Liver (tissue), 7 donors: ENCODE measurements at regions not wholly inside any gene's neighbourhood (a gene's known extent, or its start where the extent isn't known, plus 50 kb on each side); places are given as distances from the start of the nearest gene placed in this dataset.

Experiments used
- DNase-seq: peaks from one replicate; pipeline ENCODE4 v3.0.0-alpha.2; 2017; ENCODE audit warnings: low spot score
- H3K27ac ChIP-seq, 2 donors: one replicate each; pipeline ENCODE4 v1.7.0; 2013; ENCODE audit warnings: inconsistent platforms in 2 of 2, low read length in 2 of 2, control low read depth in 1 of 2, low read depth in 1 of 2, mild to moderate bottlenecking in 1 of 2
- H3K27me3 ChIP-seq, 4 donors: one replicate each; pipeline versions ENCODE4 v1.6.1 to v1.7.0; 2013; ENCODE audit warnings: low read length in 3 of 4, inconsistent platforms in 1 of 4, mild to moderate bottlenecking in 1 of 4, moderate library complexity in 1 of 4; ENCODE audit not compliant: control insufficient read depth in 4 of 4, insufficient read depth in 4 of 4
- H3K36me3 ChIP-seq, 4 donors: one replicate each; pipeline versions ENCODE4 v1.6.1 to v1.7.0; 2013; ENCODE audit warnings: low read length in 3 of 4, mild to moderate bottlenecking in 3 of 4, low read depth in 1 of 4, moderate library complexity in 1 of 4; ENCODE audit not compliant: control insufficient read depth in 4 of 4, insufficient read depth in 3 of 4
- H3K4me1 ChIP-seq, 4 donors: one replicate each; pipeline versions ENCODE4 v1.6.1 to v1.7.0; 2013; ENCODE audit warnings: low read length in 3 of 4, mild to moderate bottlenecking in 3 of 4, moderate library complexity in 1 of 4; ENCODE audit not compliant: control insufficient read depth in 4 of 4, insufficient read depth in 4 of 4
- H3K4me3 ChIP-seq, 3 donors: one replicate each; pipeline versions ENCODE4 v1.6.1 to v1.7.0; 2013; ENCODE audit warnings: low read length in 3 of 3, control low read depth in 1 of 3, low read depth in 1 of 3, mild to moderate bottlenecking in 1 of 3
- H3K9ac ChIP-seq, 2 donors: one replicate each; pipeline ENCODE4 v1.7.0; 2013; ENCODE audit warnings: low read length in 2 of 2, mild to moderate bottlenecking in 2 of 2, moderate library complexity in 2 of 2, control low read depth in 1 of 2, low read depth in 1 of 2
- H3K9me3 ChIP-seq, 4 donors: one replicate each; pipeline versions ENCODE4 v1.6.1 to v1.7.0; 2013; ENCODE audit warnings: low read length in 3 of 4; ENCODE audit not compliant: control insufficient read depth in 4 of 4
- FOXA1 ChIP-seq: IDR thresholded peaks from 2 replicates; pipeline ENCODE4 v1.6.1; 2016; ENCODE audit warnings: antibody characterized with exemption
- FOXA2 ChIP-seq: IDR thresholded peaks from 2 replicates; pipeline ENCODE4 v1.6.1; 2016; ENCODE audit warnings: antibody characterized with exemption
- GABPA ChIP-seq, 2 donors: IDR thresholded peaks in 1 of 2; conservative IDR thresholded peaks in 1 of 2; 2 replicates each; pipeline ENCODE4 v1.6.1; 2016; ENCODE audit warnings: antibody characterized with exemption in 2 of 2, mild to moderate bottlenecking in 1 of 2, moderate library complexity in 1 of 2
- HNF4A ChIP-seq, 2 donors: conservative IDR thresholded peaks; 2 replicates each; pipeline ENCODE4 v1.6.1; 2016; ENCODE audit warnings: antibody characterized with exemption in 2 of 2, mild to moderate bottlenecking in 2 of 2
- HNF4G ChIP-seq: IDR thresholded peaks from 2 replicates; pipeline ENCODE4 v1.6.1; 2016; ENCODE audit warnings: antibody characterized with exemption
- JUND ChIP-seq, 2 donors: IDR thresholded peaks; 2 replicates each; pipeline ENCODE4 v1.6.1; 2016; ENCODE audit warnings: antibody characterized with exemption in 2 of 2
- MAX ChIP-seq: IDR thresholded peaks from 2 replicates; pipeline ENCODE4 v1.6.1; 2016; ENCODE audit warnings: antibody characterized with exemption
- NR2F2 ChIP-seq: IDR thresholded peaks from 2 replicates; pipeline ENCODE4 v1.6.1; 2016; ENCODE audit warnings: antibody characterized with exemption
- RAD21 ChIP-seq, 2 donors: IDR thresholded peaks; 2 replicates each; pipeline ENCODE4 v1.6.1; 2016; ENCODE audit warnings: antibody characterized with exemption in 2 of 2, mild to moderate bottlenecking in 2 of 2
- RXRA ChIP-seq, 2 donors: IDR thresholded peaks; 2 replicates each; pipeline ENCODE4 v1.6.1; 2017 to 2018; ENCODE audit warnings: antibody characterized with exemption in 2 of 2, mild to moderate bottlenecking in 1 of 2
- TAF1 ChIP-seq: conservative IDR thresholded peaks from 2 replicates; pipeline ENCODE4 v1.6.1; 2016; ENCODE audit warnings: antibody characterized with exemption, mild to moderate bottlenecking
- YY1 ChIP-seq: IDR thresholded peaks from 2 replicates; pipeline ENCODE4 v1.6.1; 2016; ENCODE audit warnings: antibody characterized with exemption, mild to moderate bottlenecking
- WGBS: extraction: QIAGEN DNeasy Blood & Tissue Kit; methylation state at CpG from one replicate; pipeline ENCODE4 v1.1.7; 2013; 5-methylcytosine and 5-hydroxymethylcytosine counted together
- TF ChIP-seq, protein P1 (sequence below): IDR thresholded peaks from 2 replicates; pipeline ENCODE4 v1.6.1; 2016; ENCODE audit warnings: antibody characterized with exemption
- TF ChIP-seq, protein P2 (sequence below): IDR thresholded peaks from 2 replicates; pipeline ENCODE4 v1.6.1; 2016; ENCODE audit warnings: antibody characterized with exemption
- donor health status: healthy.
- donor health status: healthy.
- donor health status: healthy.
- donor health status: healthy.

DNA sequence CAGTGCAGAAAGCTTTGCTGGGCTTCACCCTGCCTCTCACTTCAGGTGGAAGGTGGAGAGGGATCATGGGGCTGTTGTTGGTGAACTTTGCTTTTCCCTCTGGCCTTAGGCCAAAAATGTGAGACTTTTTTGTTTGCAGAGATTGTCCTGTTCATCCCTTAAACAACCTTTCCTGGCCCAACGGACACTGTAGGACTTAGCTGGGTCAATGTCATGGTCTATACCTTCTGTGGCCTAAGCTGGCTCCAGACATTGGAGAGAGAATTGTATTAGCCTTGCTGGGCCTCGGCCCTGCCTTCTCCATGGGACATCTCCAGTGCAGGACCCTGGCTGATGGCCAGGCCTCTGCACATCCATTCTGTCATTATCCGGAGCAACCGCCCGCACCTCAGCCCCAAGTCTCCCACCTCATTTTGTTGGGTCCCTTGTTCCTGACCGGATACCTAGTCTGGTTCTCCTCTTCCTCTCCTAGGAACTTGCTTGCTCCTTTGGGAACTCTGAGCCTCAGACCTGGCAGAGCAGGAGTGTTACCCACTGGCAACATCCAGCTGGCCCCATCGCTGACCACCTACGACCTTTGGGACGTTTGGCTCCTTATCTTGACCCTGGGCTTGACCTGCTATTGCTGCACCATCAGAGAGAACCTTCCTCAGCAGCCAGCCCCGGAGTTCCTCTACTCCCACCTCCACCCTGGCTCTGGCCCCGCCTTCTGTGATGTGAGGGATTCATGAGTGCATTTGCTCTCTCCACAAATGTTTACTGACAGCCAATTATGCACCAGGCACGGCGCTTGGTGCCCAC is 128.2 kb downstream of the BANF2 start:
- H3K9ac ChIP-seq = no peak overlapping the region
- H3K4me1 ChIP-seq = peaks cover 0 to 17% (median 6%) of the 10 kb centered on the region in 4 donors
- TF ChIP-seq YY1 = no peak
- TF ChIP-seq RXRA (IDR thresholded peaks at IDR 0.05) = peak in 1 of 2 donors; percentile 20
- TF ChIP-seq RAD21 (IDR thresholded peaks at IDR 0.05) = no peak
- no peak for TF ChIP-seq TAF1
- TF ChIP-seq, protein P1, sequence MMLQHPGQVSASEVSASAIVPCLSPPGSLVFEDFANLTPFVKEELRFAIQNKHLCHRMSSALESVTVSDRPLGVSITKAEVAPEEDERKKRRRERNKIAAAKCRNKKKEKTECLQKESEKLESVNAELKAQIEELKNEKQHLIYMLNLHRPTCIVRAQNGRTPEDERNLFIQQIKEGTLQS = no peak
- peak in 1 of 2 donors; percentile 51 for TF ChIP-seq HNF4A (conservative IDR thresholded peaks at IDR 0.05)
- no peak for TF ChIP-seq FOXA2
- no peaks in the 10 kb centered on the region for H3K27me3 ChIP-seq
- H3K36me3 ChIP-seq = no peaks in the 10 kb centered on the region
- H3K27ac ChIP-seq = no peak overlapping the region
- 71% methylated on average over 13 of the region's 13 CpGs for WGBS
- H3K9me3 ChIP-seq = no peaks in the 10 kb centered on the region
- no peak overlapping the region for H3K4me3 ChIP-seq
- no peak for DNase-seq

DNA sequence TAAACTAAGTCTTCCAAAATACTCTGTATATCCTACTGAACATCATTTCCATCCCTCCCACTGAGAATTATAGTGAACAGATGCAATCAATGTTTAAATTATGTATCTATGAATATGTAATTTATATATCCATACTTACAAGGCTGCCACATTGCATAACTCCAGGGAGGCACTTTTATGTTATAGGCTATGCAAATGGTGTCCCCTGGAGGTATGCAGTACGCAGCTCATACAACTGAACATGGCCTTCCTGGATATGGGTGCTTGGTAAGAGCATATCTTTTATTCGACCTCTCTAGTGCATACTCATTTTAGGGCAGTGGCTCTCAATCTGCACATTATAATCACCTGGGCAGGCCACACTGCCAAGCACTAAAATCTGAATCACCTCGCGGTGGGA is 127.3 kb downstream of the BANF2 start:
- TF ChIP-seq YY1 (no peak), MAX (no peak), FOXA1 (no peak), NR2F2 (no peak), RXRA (IDR thresholded peaks at IDR 0.05) (no peak), JUND (IDR thresholded peaks at IDR 0.05) (no peak), HNF4G (no peak), GABPA (IDR thresholded peaks at IDR 0.05 in 1 of 2, conservative IDR thresholded peaks at IDR 0.05 in 1 of 2) (no peak), TAF1 (no peak), RAD21 (IDR thresholded peaks at IDR 0.05) (no peak)
- TF ChIP-seq, protein P2, sequence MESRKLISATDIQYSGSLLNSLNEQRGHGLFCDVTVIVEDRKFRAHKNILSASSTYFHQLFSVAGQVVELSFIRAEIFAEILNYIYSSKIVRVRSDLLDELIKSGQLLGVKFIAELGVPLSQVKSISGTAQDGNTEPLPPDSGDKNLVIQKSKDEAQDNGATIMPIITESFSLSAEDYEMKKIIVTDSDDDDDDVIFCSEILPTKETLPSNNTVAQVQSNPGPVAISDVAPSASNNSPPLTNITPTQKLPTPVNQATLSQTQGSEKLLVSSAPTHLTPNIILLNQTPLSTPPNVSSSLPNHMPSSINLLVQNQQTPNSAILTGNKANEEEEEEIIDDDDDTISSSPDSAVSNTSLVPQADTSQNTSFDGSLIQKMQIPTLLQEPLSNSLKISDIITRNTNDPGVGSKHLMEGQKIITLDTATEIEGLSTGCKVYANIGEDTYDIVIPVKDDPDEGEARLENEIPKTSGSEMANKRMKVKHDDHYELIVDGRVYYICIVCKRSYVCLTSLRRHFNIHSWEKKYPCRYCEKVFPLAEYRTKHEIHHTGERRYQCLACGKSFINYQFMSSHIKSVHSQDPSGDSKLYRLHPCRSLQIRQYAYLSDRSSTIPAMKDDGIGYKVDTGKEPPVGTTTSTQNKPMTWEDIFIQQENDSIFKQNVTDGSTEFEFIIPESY = no peak
- TF ChIP-seq, protein P1 = no peak
- peaks cover 0 to 24% (median 9%) of the 10 kb centered on the region in 4 donors for H3K4me1 ChIP-seq

More for the DNA sequence above, 127.3 kb downstream of the BANF2 start:
- 95% methylated on average over 4 of the region's 4 CpGs for WGBS
- Histone ChIP-seq H3K27ac (no peak overlapping the region), H3K9ac (no peak overlapping the region), H3K27me3 (no peaks in the 10 kb centered on the region), H3K9me3 (no peaks in the 10 kb centered on the region), H3K4me3 (no peak overlapping the region), H3K36me3 (no peaks in the 10 kb centered on the region)
- DNase-seq = no peak
